Stromal cell of bone marrow (primary cell): ENCODE measurements at regions not wholly inside any gene's neighbourhood (a gene's known extent, or its start where the extent isn't known, plus 50 kb on each side); places are given as distances from the start of the nearest gene placed in this dataset.
"Not testable (repeated sequence)": the region's sequence is repeated elsewhere in the genome, so short reads cannot be mapped to it uniquely, and the experiment has no call there.

Experiments used
- DNase-seq: peaks from one replicate; pipeline ENCODE4 v3.0.0-alpha.2; 2012; ENCODE audit warnings: low read depth

- DNase-seq = no peak
These were observed 75.8 kb upstream of the BACH2 start for GRCh38 chr6:90372450-90372849.

GRCh38 chr6:90370493-90370959 is 73.9 kb upstream of the BACH2 start:
- DNase-seq = no peak

- no peak for DNase-seq
These were observed 73.0 kb upstream of the BACH2 start for GRCh38 chr6:90369651-90370050.

- DNase-seq = peak; percentile 100
These were observed 72.4 kb upstream of the BACH2 start for GRCh38 chr6:90369024-90369519.

GRCh38 chr6:90368601-90369000 is 72.0 kb upstream of the BACH2 start:
- DNase-seq = peak; percentile 43

GRCh38 chr6:90368001-90368400 is 71.4 kb upstream of the BACH2 start:
- DNase-seq = no peak

GRCh38 chr6:90365565-90366219 is 69.0 kb upstream of the BACH2 start:
- no peak for DNase-seq

GRCh38 chr6:90365002-90365401 is 68.4 kb upstream of the BACH2 start:
- no peak for DNase-seq

GRCh38 chr6:90364286-90364685 is 67.6 kb upstream of the BACH2 start:
- no peak for DNase-seq

GRCh38 chr6:90362318-90362717 is 65.7 kb upstream of the BACH2 start:
- peak; percentile 68 for DNase-seq

- DNase-seq = no peak
These were observed 64.5 kb upstream of the BACH2 start for GRCh38 chr6:90361174-90361573.

- not testable (repeated sequence) for DNase-seq
These were observed 61.6 kb upstream of the BACH2 start for GRCh38 chr6:90358036-90358770.

GRCh38 chr6:90356012-90356421 is 59.4 kb upstream of the BACH2 start:
- DNase-seq = no peak

GRCh38 chr6:90354961-90355360 is 58.3 kb upstream of the BACH2 start:
- DNase-seq = no peak

GRCh38 chr6:90351696-90352095 is 55.1 kb upstream of the BACH2 start:
- DNase-seq = peak; percentile 43

GRCh38 chr6:90350689-90351554 is 54.3 kb upstream of the BACH2 start:
- no peak for DNase-seq

- DNase-seq = no peak
These were observed 50.8 kb upstream of the BACH2 start for GRCh38 chr6:90347411-90347851.

- DNase-seq = no peak
These were observed 50.1 kb upstream of the BACH2 start for GRCh38 chr6:90346729-90347128.
